Psoas muscle (tissue), 7 donors: ENCODE measurements at regions not wholly inside any gene's neighbourhood (a gene's known extent, or its start where the extent isn't known, plus 50 kb on each side); places are given as distances from the start of the nearest gene placed in this dataset.

Experiments used
- ATAC-seq, 4 donors: fragments of 200-7000 bp; cut with Tn5 transposase; one replicate each; pipeline ENCODE4 v1.9.1; 2020; ENCODE audit warnings: moderate library complexity in 3 of 4, mild to moderate bottlenecking in 2 of 4
- DNase-seq, 2 donors: peaks; one replicate each; pipeline ENCODE4 v3.0.0-alpha.2; 2020
- H3K27ac ChIP-seq: fragments of 200-600 bp; one replicate; pipeline ENCODE4 v1.8.0; 2022
- H3K27me3 ChIP-seq, 3 donors: fragments of 200-600 bp in 1 of 3; one replicate each; pipeline versions ENCODE4 v1.6.1 to v1.8.0; 2013 to 2022; ENCODE audit warnings: low read length in 2 of 3, mild to moderate bottlenecking in 2 of 3, moderate library complexity in 1 of 3; ENCODE audit not compliant: insufficient read depth in 3 of 3
- H3K36me3 ChIP-seq, 2 donors: fragments of 200-600 bp in 1 of 2; one replicate each; pipeline versions ENCODE4 v1.6.1 to v1.8.0; 2013 to 2022; ENCODE audit warnings: low read depth in 1 of 2, mild to moderate bottlenecking in 1 of 2, moderate library complexity in 1 of 2; ENCODE audit not compliant: insufficient read depth in 1 of 2
- H3K4me1 ChIP-seq: fragments of 200-600 bp; one replicate; pipeline ENCODE4 v1.8.0; 2022
- H3K4me3 ChIP-seq: fragments of 200-600 bp; one replicate; pipeline ENCODE4 v1.8.0; 2022; ENCODE audit warnings: mild to moderate bottlenecking
- H3K9me3 ChIP-seq: fragments of 200-600 bp; one replicate; pipeline ENCODE4 v1.8.0; 2022
- WGBS, 3 donors: extraction: QIAGEN DNeasy Blood & Tissue Kit; methylation state at CpG; one replicate each; pipeline versions ENCODE4 v1.1.6 to v1.1.7; 2013; 5-methylcytosine and 5-hydroxymethylcytosine counted together
- intact Hi-C, 2 donors: fragments of 100-400 bp; cut with DNase I; formaldehyde crosslinking; loops; one replicate each; pipeline versions ENCODE4 v1.11.0 to v1.14.2; 2022
- TF ChIP-seq, protein P1 (sequence below): fragments of 200-600 bp; IDR thresholded peaks from one replicate; pipeline ENCODE4 v1.8.0; 2022; ENCODE audit warnings: antibody characterized with exemption
- donor health status: healthy with polysubstance abuse.
- donor health status: DM: no; HTN: no; CAD: no; lungs with moderate emphysema.
- donor health status: Bipolar disorder and iron deficiency.
- donor health status: healthy.
- donor health status: DM: yes; HTN: yes; CAD: no.
- donor health status: DM: no; HTN: no; CAD: no.
- donor health status: DM: yes; HTN: yes; CAD: no.

DNA sequence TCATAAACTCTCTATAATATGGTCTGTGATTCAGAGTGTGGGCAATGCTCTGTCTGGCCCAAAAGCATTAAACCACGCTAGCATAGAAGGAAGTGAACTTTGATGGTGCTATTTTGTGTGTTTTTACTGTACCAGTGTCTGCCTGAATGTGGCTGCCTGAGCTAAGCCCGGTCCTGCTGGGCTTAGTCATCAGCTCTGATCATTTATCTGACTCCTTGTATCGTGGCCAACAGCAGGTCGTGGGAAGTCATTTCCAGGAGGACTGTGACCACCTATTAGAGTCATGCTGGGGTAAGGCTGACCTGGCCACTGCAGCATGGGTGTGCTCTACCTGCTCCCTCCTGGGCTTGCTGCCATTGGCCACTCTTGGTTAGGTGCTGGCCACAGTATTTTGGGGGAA lies 239.1 kb upstream of the CEP162 start:
- Histone ChIP-seq H3K27ac (no peak overlapping the region), H3K27me3 (no peaks in the 10 kb centered on the region), H3K9me3 (no peaks in the 10 kb centered on the region), H3K4me1 (no peaks in the 10 kb centered on the region), H3K4me3 (no peak overlapping the region), H3K36me3 (no peaks in the 10 kb centered on the region)
- TF ChIP-seq, protein P1, sequence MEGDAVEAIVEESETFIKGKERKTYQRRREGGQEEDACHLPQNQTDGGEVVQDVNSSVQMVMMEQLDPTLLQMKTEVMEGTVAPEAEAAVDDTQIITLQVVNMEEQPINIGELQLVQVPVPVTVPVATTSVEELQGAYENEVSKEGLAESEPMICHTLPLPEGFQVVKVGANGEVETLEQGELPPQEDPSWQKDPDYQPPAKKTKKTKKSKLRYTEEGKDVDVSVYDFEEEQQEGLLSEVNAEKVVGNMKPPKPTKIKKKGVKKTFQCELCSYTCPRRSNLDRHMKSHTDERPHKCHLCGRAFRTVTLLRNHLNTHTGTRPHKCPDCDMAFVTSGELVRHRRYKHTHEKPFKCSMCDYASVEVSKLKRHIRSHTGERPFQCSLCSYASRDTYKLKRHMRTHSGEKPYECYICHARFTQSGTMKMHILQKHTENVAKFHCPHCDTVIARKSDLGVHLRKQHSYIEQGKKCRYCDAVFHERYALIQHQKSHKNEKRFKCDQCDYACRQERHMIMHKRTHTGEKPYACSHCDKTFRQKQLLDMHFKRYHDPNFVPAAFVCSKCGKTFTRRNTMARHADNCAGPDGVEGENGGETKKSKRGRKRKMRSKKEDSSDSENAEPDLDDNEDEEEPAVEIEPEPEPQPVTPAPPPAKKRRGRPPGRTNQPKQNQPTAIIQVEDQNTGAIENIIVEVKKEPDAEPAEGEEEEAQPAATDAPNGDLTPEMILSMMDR, result no peak
- no peak for DNase-seq
- 41 to 45% (median 44%) methylated on average over 4 of the region's 4 CpGs for WGBS, 3 donors
- intact Hi-C loops, result no loop called here
- no peak for ATAC-seq

DNA sequence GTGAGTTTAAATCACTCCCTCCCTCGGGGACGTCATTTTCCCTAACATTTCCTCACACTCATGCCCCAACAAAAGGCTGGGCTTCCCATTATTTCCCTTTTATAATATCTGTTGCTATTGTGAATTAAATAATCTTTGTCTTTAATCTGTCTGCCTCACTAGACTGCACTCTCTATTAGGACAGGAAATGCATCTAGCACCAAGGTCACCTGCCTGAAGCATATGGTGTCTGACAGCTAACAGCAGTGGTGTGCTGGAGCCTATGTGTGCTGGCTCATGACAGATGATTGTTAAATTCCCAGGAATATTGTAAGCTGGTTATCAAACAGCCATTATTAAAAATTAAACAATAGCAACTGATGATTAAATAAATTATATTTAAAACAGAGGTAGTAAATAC lies 237.0 kb upstream of the CEP162 start:
- ATAC-seq (no peak), DNase-seq (no peak)
- no peak overlapping the region for H3K27ac ChIP-seq
- no peak overlapping the region for H3K4me3 ChIP-seq
- no peaks in the 10 kb centered on the region for H3K4me1 ChIP-seq
- TF ChIP-seq, protein P1, result no peak
- intact Hi-C loops, result no loop called here
- H3K36me3 ChIP-seq, result no peaks in the 10 kb centered on the region
- WGBS, 3 donors, result 76 to 81% (median 77%) methylated on average over 2 of the region's 2 CpGs
- no peaks in the 10 kb centered on the region for H3K9me3 ChIP-seq
- H3K27me3 ChIP-seq, result no peaks in the 10 kb centered on the region

DNA sequence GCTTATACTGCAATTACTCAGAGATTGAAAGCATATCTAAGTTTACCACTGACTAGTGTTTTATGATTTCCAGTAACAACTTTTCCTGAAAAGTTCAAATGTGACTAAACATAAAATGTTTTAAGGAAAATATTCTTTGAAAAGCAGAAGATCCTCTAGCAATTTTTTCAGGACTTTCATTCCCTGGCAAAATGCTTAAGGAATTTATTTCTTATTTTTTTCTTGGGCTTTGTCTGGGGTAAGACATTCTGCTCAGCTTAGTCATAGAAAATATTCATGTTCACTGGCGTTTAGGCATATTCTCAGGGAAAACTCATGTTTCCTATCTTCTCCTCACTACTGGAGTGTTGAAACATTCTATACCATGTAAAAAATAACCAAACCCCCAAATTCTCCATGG lies 235.3 kb upstream of the CEP162 start:
- H3K27me3 ChIP-seq, result no peaks in the 10 kb centered on the region
- no peak overlapping the region for H3K27ac ChIP-seq
- no peaks in the 10 kb centered on the region for H3K9me3 ChIP-seq
- H3K36me3 ChIP-seq, result no peaks in the 10 kb centered on the region
- 64 to 85% (median 68%) methylated on average over 1 of the region's 1 CpG for WGBS, 3 donors
- ATAC-seq (no peak), DNase-seq (no peak)
- no peaks in the 10 kb centered on the region for H3K4me1 ChIP-seq
- intact Hi-C loops, result no loop called here
- TF ChIP-seq, protein P1, result no peak
- no peak overlapping the region for H3K4me3 ChIP-seq

DNA sequence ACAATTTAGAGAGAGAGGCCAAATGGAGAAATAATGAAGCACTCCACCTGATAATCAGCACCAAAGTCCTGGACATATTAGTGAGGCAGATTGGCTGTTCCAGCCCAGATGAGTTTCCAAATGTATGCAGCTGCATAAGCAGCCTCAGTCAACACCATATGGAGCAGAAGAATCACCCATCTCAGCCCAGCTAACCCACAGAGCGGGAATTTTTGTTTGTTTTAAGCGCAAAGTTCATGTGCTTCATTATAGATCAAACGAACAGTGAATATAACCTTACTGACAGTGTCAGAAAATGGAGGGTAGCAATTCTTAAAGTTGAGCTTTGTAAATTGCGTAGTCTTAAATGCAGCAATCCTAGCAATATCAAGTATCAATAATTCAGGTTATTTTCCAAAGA lies 234.0 kb upstream of the CEP162 start:
- DNase-seq, result no peak
- Histone ChIP-seq H3K4me1 (no peaks in the 10 kb centered on the region), H3K27me3 (no peaks in the 10 kb centered on the region), H3K9me3 (no peaks in the 10 kb centered on the region), H3K36me3 (no peaks in the 10 kb centered on the region), H3K27ac (no peak overlapping the region), H3K4me3 (no peak overlapping the region)
- TF ChIP-seq, protein P1, result no peak
- 88 to 90% (median 90%) methylated on average over 4 of the region's 4 CpGs for WGBS, 3 donors
- intact Hi-C loops, result no loop called here
- ATAC-seq, result no peak

DNA sequence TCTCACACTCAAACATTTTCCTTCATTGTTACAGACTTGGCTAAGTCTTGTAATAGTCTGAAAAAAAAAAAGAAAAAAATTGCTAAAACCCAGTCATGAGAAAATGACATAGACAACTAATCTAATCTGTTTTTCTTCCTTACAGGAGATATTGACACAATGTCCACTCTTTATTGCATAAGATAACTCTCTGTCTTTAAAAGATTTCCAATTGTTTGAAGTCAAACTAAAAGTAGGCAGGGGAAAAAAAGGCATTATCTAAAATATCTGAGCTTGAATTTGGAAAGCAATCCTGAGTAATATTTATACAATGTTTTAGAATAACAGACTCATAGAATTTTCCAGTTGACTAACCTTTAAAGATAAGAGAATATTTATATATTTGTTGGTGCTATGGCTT lies 233.0 kb upstream of the CEP162 start:
- DNase-seq (no peak), ATAC-seq (no peak)
- Histone ChIP-seq H3K4me1 (no peaks in the 10 kb centered on the region), H3K27me3 (no peaks in the 10 kb centered on the region), H3K36me3 (no peaks in the 10 kb centered on the region), H3K4me3 (no peak overlapping the region), H3K27ac (no peak overlapping the region), H3K9me3 (peaks cover 3% of the 10 kb centered on the region)
- TF ChIP-seq, protein P1, result no peak
- intact Hi-C loops, result no loop called here
